OCI-LY3 (cell line): ENCODE measurements at regions not wholly inside any gene's neighbourhood (a gene's known extent, or its start where the extent isn't known, plus 50 kb on each side); places are given as distances from the start of the nearest gene placed in this dataset.

Experiments
- EZH2phosphoT487 ChIP-seq: fragments of 200-600 bp; shearing (Covaris generic); IDR thresholded peaks from 2 replicates; pipeline ENCODE4 v1.6.1; 2018; ENCODE audit warnings: antibody characterized with exemption, mixed run types, low read depth
- TF ChIP-seq, protein P1 (sequence below): fragments of 200-600, 300-600 bp; sonication (generic); IDR thresholded peaks from 2 replicates; pipeline ENCODE4 v1.5.1; 2014; ENCODE audit warnings: antibody characterized with exemption, low read length, low read depth

GRCh38 chr12:76698966-76699365 lies 64.9 kb upstream of the ZDHHC17 start:
- TF ChIP-seq, protein P1, sequence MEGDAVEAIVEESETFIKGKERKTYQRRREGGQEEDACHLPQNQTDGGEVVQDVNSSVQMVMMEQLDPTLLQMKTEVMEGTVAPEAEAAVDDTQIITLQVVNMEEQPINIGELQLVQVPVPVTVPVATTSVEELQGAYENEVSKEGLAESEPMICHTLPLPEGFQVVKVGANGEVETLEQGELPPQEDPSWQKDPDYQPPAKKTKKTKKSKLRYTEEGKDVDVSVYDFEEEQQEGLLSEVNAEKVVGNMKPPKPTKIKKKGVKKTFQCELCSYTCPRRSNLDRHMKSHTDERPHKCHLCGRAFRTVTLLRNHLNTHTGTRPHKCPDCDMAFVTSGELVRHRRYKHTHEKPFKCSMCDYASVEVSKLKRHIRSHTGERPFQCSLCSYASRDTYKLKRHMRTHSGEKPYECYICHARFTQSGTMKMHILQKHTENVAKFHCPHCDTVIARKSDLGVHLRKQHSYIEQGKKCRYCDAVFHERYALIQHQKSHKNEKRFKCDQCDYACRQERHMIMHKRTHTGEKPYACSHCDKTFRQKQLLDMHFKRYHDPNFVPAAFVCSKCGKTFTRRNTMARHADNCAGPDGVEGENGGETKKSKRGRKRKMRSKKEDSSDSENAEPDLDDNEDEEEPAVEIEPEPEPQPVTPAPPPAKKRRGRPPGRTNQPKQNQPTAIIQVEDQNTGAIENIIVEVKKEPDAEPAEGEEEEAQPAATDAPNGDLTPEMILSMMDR: no peak
- no peak for TF ChIP-seq EZH2phosphoT487
